ENCODE measurements at regions not wholly inside any gene's neighbourhood (a gene's known extent, or its start where the extent isn't known, plus 50 kb on each side); places are given as distances from the start of the nearest gene placed in this dataset.
"Not testable (repeated sequence)": the region's sequence is repeated elsewhere in the genome, so short reads cannot be mapped to it uniquely, and the experiment has no call there.

DNA sequence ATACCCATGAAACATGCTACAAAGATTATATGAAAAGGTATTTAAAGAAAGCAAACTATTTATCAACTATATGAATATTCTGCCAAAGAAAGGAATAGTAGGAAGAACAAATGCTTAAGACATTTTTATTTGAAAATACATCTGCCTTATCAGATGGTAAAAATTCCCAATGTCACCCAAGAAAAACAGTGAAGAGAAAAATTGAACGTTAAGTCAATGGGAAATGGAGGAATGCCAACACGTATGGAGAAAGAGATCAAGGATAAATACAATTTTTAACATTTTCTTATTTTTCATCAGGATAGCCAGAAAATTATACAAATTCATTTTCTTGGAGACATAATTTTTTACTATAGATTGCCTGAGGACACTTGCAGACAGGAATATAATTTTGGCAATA lies 394.2 kb downstream of the ZEB2 start:
- DNase-seq (ENCODE audit: low read depth in 2 of 2): no peak

DNA sequence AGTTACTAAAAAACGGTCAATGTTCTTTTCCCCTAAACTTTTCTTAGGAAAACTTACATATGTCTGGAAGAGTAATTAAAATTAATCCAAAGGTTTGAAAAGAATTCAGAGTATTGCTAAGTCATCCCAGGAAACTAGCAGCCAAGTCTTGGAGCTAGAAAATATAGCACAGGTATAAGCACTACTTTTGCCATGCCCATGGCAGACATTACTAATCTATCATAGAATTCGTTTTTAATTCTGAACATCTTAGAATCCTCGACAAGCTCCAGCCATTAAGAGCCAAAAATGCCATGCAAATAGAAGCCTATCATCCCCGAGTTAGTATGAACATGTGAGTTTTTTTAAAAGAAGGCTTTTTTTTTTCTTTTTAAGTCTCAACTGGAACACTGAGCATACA lies 395.0 kb downstream of the ZEB2 start:
- no peak for DNase-seq (ENCODE audit: low read depth in 2 of 2)

DNA sequence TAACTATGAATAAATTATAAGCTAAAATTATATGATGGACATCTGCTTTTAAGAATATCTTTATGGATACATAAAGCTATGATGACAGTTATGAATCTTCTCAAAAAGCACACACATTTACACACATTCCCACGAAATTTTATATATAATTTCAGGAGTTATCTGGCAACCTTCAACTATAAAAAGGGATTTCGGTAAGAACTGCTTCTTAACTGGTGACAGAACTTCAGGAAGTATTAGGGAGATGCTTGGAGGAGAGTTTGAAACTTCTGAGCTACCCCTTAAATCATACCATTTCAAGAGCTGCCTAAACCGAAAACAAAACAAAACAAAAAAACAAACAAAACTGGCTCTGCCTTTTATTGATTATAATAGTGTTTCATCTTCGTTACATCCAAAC lies 399.4 kb downstream of the ZEB2 start:
- no peak for DNase-seq (ENCODE audit: low read depth in 2 of 2)

DNA sequence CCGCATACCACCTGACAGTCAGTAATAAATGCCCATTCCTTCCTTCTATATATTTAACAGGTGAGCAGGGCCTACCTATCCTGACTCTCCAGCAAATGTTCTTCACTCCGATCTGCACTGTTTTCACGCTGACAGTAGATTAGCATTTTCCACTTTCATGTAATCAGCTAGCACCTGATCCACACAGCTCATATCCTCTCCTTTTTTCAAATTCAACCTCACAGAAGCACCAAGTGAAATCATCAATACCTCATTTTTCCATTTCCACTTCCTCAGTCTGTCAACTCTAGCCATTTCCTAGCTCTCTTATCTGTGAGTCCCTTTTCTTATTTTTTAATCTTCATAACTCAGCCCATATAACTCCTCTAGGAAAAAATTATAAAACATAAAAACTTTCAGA lies 402.8 kb downstream of the ZEB2 start:
- no peak for DNase-seq (ENCODE audit: low read depth in 2 of 2)

DNA sequence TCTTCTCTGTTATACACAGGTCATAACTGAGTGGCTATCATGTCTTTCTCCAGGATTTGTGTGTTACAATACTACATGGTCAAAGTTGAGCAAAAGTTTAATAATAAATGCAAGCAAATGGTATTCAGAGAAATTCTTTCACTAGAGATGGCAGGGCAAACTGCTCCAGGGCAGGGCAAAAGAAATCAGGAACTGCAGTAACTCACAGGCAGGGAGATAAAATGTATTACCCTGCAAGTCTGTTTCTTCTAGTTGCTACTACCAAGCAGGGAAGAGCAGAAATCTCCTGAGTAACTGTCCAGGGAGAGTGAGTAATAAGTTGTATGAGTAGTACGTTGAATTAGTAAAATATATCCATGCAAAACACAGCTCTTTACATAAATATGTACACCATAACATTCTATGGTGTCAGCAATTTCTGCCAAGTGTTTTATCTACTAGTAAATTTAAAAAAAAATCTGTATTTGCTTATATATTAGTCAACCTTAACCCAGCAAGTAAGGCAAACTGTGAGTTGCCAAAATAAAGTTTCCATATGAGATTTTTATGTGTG lies 404.1 kb downstream of the ZEB2 start:
- DNase-seq (ENCODE audit: low read depth in 2 of 2): no peak

DNA sequence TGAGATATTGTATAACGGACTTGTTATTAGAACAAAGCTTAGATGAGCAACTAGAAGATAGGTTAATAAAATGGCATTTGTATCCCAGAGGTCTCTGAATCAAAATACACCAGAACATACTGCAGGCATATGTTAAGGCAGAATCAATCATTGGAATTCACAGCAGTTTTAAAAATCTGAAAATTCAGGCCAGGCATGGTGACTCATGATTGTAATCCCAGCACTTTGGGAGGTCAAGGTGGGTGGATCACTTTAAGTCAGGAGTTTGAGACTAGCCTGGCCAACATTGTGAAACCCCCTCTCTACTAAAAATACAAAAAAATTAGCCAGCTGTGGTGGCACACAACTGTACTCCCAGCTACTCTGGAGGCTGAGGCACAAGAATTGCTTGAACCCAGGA lies 405.2 kb downstream of the ZEB2 start:
- DNase-seq (ENCODE audit: low read depth in 2 of 2): no peak

DNA sequence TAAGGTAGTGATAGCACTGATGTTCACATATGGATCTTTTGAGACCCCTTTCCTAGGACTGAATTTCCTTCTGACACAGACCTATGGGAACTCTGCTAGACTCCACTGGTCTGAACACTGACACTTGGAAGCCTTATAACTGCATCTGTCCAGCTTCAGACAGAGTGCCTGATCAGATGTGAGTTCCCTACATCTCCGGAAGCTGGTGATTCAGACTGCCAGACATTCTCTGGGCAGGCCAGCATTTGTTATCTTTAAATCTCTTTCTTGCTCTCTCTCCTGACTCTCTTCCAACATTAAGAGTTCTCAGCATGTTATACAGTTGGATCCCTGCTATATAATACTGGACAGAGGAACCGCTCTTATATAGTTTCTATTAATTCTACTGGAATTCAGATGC lies 408.5 kb downstream of the ZEB2 start:
- DNase-seq (ENCODE audit: low read depth in 2 of 2): no peak

DNA sequence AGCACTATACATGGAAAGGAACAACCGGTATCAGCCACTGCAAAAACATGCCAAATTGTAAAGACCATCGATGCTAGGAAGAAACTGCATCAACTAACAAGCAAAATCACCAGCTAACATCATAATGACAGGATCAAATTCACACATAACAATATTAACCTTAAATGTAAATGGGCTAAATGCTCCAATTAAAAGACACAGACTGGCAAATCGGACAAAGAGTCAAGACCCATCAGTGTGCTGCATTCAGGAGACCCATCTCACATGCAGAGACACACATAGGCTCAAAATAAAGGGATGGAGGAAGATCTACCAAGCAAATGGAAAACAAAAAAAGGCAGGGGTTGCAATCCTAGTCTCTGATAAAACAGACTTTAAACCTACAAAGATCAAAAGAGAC lies 413.8 kb downstream of the ZEB2 start:
- not testable (repeated sequence) for DNase-seq (ENCODE audit: low read depth in 2 of 2)

DNA sequence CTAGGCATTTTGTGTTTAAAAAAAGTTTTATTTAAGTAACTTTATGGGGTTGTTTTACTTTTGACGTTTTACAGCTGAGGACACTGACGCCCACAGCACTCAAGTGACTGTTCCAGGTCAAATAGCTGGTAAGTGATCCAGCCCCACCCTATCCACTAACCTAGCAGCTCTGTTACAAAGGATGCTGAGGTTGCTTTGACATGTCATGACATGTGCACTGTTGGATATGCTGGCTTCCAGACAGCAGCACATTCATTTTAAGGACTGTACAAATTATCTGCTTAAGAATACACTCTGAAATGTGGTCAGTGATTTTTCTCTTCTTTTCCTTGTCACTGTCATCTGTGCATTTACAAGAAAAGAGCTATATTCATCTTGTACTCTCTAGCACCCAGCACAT lies 417.5 kb downstream of the ZEB2 start:
- no peak for DNase-seq (ENCODE audit: low read depth in 2 of 2)

DNA sequence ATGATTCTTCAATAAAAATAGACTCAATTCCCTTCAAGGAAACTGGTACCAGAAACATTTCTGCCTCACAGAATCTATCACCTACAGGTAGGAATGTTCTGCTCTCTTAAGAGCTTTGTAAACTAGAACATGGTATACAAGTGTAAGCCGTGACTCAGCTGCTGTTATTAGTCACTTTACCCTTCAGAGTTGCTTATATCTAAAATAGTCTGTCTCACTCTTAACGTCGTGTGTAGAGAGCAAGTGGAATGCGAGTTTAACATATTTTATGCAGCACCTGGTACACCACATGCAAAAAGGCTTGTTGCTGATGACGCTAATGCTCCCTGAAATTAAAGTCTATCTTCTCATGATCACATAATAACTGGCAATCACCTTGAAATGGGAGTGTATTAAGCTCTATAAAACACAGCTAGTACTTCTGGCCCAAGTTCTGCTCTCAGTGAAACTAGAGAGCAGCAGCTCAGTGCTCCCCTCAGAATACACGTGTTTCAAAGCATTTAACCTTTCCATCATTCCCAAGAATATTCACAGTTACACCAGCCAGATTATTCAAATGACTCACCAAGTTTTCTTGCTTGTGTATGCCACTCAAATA lies 420.0 kb downstream of the ZEB2 start:
- no peak for DNase-seq (ENCODE audit: low read depth in 2 of 2)

DNA sequence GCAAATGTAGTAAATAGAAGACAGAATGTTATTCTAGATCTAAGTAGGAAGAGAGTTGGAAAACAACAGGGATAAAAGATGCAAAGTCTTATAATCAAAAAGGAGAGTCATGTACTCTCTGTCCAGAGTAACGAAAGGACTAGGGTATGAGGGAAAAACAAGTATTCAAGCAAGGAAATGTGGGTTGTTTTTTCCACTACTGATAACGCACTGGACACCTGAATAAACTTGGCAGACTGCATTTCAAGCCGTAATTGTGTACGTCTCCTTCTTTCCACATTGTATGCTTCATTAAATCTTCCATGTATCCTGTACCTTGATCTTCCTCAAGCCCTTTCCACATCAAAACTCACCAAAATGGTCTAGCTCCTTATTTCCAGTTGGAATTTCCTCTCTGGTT lies 420.6 kb downstream of the ZEB2 start:
- no peak for DNase-seq (ENCODE audit: low read depth in 2 of 2)

DNA sequence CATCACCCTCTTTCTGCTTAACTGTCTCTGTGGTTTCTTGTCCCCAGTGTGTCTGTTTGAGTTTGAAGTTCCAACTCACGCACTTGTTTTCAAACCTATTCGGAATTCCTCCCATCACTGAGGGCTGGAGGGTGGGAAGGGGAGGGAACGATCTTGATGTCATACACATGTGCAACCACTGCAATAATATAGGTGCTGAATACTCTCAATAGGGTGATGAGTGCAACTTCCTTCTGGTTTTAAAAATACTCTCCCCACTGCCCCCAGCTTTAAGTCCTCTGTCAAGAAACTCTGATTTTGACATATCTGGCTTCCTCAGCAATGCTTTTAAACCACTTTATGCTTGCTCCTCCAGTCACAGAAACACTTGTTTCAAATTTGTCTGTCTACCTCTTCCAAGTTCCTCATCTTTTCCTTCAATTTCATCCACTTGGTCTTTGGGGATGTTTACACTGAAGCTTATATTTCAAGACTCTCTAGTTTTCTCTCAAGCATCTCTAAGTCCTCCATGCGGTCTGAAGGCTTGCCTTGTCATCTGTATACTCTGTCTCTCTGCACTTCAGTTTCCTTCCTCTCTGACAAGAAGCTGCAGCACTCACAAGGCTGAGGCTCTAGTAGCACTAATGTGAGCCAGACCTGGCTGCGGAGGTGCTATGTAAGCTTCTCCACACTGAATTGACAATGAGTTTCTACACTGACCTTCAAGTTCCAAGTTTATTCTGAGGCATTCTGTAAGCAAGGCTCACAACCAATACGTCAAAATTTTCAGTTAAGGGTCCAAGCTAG lies 422.3 kb downstream of the ZEB2 start:
- DNase-seq (ENCODE audit: low read depth in 2 of 2): no peak

DNA sequence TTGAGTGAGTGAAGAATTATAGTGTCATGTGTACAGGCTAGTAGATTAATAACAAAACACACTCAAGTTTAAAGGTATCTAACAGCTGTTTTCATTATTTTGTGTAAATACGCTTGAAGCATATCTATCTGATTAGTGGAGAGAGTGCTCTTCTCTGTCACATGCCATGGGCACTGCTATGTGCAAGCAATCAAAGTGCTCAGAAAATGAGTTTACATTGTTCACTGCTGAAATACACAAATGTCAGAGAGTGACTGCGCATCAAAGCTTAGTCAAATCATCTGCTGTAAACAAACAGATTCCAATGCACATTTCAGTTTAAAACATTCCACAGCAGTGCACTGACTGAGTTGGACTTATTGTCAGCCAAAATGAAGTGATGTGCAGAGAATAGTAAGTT lies 423.4 kb downstream of the ZEB2 start:
- DNase-seq (ENCODE audit: low read depth in 2 of 2): no peak

DNA sequence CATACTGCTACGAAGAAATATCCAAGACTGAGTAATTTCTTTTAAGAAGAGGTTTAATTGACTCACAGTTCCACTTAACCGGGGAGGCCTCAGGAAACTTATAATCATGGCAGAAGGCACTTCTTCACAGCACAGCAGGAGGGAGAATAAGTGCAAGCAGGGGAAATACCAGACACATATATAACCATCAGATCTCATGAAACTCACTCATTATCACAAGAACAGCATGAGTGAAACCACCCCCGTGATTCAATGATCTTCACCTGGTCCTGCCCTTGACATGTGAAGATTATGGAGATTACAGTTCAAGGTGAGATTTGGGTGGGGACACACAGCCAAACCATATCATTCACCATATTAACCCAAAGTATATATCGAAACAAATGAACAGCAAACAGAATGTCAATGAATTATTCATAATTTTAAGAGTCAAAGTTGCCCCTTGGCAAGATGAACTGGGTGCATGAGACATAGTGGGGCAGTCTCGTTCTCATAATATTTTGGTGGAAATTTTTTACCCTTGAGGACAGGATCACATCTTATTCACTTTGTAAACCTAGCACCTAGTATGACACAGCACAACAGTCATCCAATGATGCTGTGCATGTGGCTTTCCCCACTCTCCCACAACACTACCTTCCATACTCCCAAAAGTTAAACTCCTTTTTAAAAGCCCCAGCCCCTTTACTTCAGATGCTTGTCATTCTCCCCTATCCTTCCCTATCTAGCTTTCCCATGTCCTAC lies 425.3 kb downstream of the ZEB2 start:
- DNase-seq (ENCODE audit: low read depth in 2 of 2): no peak

DNA sequence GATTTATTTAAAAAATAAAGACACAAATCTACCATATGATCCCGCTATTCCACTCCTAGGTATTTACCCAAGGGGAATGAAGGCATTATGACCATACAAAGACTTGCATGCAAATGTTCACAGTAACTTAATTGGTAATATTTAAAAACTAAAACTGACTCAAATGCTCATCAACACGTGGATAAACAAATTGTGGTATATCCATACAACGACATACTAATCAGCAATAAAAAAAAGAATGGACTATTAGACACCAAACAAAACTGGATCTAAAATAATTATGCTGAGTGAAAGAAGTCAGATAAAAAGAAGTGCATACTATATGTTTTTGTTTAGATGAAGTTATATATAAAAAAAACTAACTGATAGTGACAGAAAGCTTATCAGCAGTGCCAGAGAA lies 428.3 kb downstream of the ZEB2 start:
- no peak for DNase-seq (ENCODE audit: low read depth in 2 of 2)

DNA sequence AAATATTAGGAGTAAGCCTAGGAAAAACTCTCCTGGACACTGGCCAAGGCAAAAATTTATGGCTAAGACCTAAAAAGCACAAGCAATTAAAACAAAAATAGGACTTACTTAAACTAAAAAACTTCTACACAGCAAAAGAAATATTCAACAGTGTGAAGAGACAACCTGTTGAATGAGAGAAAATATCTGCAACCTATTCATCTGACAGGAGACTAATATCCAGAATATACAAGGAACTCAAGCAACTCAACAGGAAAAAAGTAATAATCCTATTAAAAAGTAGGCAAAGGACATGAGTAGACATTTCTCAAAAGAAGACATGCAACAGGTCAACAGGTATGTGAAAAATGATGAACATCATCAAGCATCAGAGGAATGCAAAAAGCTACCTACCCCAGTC lies 431.1 kb downstream of the ZEB2 start:
- DNase-seq (ENCODE audit: low read depth in 2 of 2): no peak

DNA sequence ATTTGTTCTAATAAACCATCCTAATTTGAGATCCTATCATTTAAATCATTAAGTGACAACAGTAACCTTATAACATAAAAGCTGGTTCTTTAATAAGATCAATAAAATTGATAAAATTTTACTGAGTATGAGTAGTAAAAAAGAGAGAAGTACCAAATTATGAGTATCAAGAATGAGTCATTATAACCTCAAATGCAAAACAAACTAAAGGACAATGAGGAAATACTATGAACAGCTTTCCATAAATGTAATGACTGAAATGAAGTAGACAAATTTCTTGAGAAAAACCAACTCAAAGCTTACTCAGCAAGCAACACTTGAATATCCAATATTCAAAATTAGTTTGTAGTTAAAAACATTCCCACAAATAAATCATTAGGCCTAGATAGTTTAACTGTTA lies 433.0 kb downstream of the ZEB2 start:
- DNase-seq (ENCODE audit: low read depth in 2 of 2): no peak

DNA sequence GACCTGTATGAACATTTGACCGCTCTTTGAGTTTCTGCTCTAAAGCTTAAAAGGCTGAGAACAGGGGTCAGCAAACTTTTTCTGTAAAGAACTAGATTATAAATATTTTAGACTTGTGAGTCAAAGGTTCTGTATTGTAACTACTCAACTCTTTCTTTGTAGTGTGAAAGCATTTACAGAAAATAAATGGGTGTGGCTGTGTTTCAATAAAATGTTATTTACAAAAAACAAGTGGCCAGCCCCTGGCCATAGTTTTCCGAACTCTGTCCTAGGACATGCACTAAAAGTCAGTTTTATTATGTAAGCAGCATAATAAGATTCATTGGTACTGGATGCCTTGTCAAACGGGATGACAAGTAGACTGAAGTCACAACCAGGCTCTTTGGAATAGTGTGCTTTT lies 434.9 kb downstream of the ZEB2 start:
- no peak for DNase-seq (ENCODE audit: low read depth in 2 of 2)

DNA sequence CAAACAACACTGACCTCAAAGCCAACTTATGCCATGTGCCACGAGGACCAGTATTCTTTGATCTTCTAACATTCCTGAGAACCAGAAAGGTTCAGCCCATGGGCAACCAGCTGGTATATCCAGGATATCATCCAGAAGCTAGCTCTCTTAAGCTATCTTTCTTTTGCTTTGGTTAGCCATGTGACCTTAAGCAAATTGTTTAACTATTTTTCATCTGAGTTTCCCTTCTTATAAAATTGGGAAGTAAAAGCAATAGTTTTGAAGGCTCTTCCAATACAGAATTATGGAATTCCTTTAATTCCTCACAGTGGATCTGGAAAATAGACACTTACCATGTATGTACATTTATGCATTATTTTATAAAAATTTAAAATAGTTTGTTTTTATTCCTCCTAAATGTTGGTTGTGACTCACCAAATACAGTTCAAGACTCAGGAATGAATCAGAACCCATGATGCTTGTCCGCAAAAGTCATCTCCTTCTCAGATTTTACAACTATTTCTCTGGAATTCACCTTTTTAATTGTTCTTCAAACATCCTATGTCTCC lies 435.7 kb downstream of the ZEB2 start:
- no peak for DNase-seq (ENCODE audit: low read depth in 2 of 2)

DNA sequence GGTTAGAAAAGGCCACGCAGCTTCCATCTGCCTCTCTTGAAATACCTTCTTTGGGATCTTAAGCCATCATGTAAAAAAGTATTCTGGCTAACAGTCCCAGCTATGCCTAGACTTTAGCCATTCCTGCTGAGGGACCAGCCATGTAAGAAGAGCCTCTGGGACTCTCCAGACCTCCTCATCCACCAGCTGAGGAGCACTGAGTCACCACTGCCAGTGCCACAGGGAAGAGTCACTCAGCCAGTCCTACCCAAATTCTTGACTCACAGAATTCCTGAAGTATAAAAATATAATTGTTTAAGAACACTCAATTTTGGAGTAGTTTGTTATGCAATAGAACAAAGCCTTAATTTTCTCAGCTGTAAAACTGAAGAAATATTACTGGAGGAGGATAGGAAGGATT lies 436.7 kb downstream of the ZEB2 start:
- no peak for DNase-seq (ENCODE audit: low read depth in 2 of 2)

DNA sequence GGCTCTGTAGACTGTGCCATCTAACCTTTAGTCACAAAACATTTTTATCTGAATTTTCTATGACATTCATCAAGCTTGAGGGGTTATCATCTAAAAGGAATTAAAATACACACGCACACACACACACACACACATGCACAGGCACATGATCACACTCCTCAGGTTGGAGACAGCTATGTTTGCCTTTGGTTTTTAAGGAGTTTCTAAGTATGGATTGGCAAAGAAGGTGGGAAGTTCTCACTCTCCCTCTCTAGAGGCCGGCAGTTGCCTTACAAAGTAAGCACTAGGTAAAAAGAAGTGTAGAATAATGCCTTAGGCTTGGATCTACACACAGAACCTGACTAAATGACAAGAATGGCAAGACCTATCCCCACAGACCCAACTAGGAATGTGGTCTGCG lies 437.1 kb downstream of the ZEB2 start:
- DNase-seq (ENCODE audit: low read depth in 2 of 2): no peak

DNA sequence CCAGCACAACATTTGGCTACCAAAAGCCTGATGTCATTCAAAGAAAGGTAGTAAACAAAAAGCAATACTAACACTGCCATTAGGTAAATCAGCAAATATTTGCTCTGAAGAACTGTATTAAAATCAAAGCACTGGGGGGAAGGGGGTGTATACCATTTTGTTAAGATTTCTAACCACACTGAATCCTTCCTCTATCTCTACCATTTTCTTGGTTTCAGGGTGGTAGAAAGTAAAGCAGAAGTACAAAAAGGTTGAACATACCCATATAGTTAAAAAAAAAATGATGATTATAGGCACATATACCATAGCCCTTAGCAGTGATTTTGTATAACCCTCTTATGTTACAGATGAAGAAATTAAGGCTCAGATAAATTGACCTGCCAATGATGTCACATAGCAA lies 437.6 kb downstream of the ZEB2 start:
- DNase-seq (ENCODE audit: low read depth in 2 of 2): no peak

DNA sequence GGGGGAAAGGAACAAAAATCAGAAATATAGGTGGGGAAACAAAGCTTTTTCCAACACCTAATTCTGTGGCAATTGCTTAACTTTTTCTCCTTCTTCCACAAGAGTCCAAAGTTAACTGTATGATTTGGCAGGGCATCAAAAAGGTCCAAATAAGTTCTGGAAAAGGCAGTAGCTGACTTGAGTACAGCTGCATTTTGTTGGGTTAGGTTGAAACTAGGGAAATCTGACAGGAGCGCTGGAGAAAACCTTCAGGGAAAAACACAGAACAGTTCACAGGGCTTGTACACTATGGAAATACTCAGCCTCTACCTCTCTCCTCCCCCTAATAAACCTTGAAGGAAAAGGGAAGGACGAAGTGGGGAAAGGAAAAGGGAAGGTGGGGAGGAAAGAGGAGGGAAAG lies 438.6 kb downstream of the ZEB2 start:
- no peak for DNase-seq (ENCODE audit: low read depth in 2 of 2)

Data from stimulated activated CD4-positive, alpha-beta T cell treated with anti-CD3 and anti-CD28 coated beads, Interleukin-12 subunit alpha, Interleukin-12 subunit beta, amount 100 ng/mL, for 24 hours (primary cell).